Astrocyte (in vitro differentiated cells and primary cell): ENCODE measurements at regions not wholly inside any gene's neighbourhood (a gene's known extent, or its start where the extent isn't known, plus 50 kb on each side); places are given as distances from the start of the nearest gene placed in this dataset.
A peak's percentile ranks its signal among the peaks of the same experiment; 100 is the strongest.

Experiments used
- DNase-seq: peaks from one replicate; pipeline ENCODE4 v3.0.0-alpha.2; 2010; ENCODE audit warnings: low read depth
- FAIRE-seq: peaks from 2 replicates; lab custom pipeline; 2011; peaks lifted over from hg19 to GRCh38; lab: Jason Lieb, UNC
- H2AFZ ChIP-seq: 2 replicates; pipeline ENCODE4 v1.6.0; 2012; ENCODE audit warnings: low read depth, low read length, inconsistent platforms
- H3K27ac ChIP-seq: 2 replicates; pipeline ENCODE4 v1.5.1; 2011; ENCODE audit warnings: low read depth, low read length, inconsistent platforms
- H3K27me3 ChIP-seq: 2 replicates; pipeline ENCODE4 v1.6.0; 2011; ENCODE audit warnings: low read length, inconsistent platforms; ENCODE audit not compliant: insufficient read depth
- H3K36me3 ChIP-seq: 2 replicates; pipeline ENCODE4 v1.5.1; 2011; ENCODE audit warnings: low read length, inconsistent platforms; ENCODE audit not compliant: insufficient read depth
- H3K4me1 ChIP-seq: 2 replicates; pipeline ENCODE4 v1.5.1; 2011; ENCODE audit warnings: low read length, inconsistent platforms; ENCODE audit not compliant: insufficient read depth
- H3K4me2 ChIP-seq: 2 replicates; pipeline ENCODE4 v1.6.0; 2012; ENCODE audit warnings: low read length, inconsistent platforms
- H3K4me3 ChIP-seq: 2 replicates; pipeline ENCODE4 v1.5.1; 2011; ENCODE audit warnings: low read depth, mild to moderate bottlenecking, low read length, inconsistent platforms; ENCODE audit not compliant: insufficient read depth
- H3K79me2 ChIP-seq: 2 replicates; pipeline ENCODE4 v1.6.0; 2012; ENCODE audit warnings: mild to moderate bottlenecking, low read length, inconsistent platforms; ENCODE audit not compliant: insufficient read depth
- H3K9ac ChIP-seq: 2 replicates; pipeline ENCODE4 v1.6.0; 2012; ENCODE audit warnings: mild to moderate bottlenecking, low read length, inconsistent platforms
- H3K9me3 ChIP-seq: 2 replicates; pipeline ENCODE4 v1.5.1; 2012; ENCODE audit warnings: low read depth, mild to moderate bottlenecking, low read length, inconsistent platforms; ENCODE audit not compliant: insufficient read depth
- H4K20me1 ChIP-seq: 2 replicates; pipeline ENCODE4 v1.6.0; 2012; ENCODE audit warnings: low read length, inconsistent platforms; ENCODE audit not compliant: insufficient read depth
- H3K27ac Mint-ChIP-seq: one replicate; pipeline ENCODE4 v1.8.0; 2021; ENCODE audit warnings: mild to moderate bottlenecking, mixed read lengths; ENCODE audit not compliant: unreplicated experiment
- H3K27me3 Mint-ChIP-seq: one replicate; pipeline ENCODE4 v1.8.0; 2021; ENCODE audit warnings: low read depth, mixed read lengths; ENCODE audit not compliant: unreplicated experiment
- H3K36me3 Mint-ChIP-seq: one replicate; pipeline ENCODE4 v1.8.0; 2021; ENCODE audit warnings: low read depth, mixed read lengths; ENCODE audit not compliant: unreplicated experiment
- H3K4me1 Mint-ChIP-seq: one replicate; pipeline ENCODE4 v1.8.0; 2021; ENCODE audit warnings: low read depth, mixed read lengths; ENCODE audit not compliant: unreplicated experiment
- H3K4me3 Mint-ChIP-seq: one replicate; pipeline ENCODE4 v1.8.0; 2021; ENCODE audit warnings: mild to moderate bottlenecking, moderate library complexity, mixed read lengths; ENCODE audit not compliant: unreplicated experiment
- H3K9me3 Mint-ChIP-seq: one replicate; pipeline ENCODE4 v1.8.0; 2021; ENCODE audit warnings: mild to moderate bottlenecking, mixed read lengths; ENCODE audit not compliant: unreplicated experiment
- EZH2 ChIP-seq: IDR thresholded peaks from 2 replicates; pipeline ENCODE4 v1.6.1; 2012; ENCODE audit warnings: mild to moderate bottlenecking, low read length, inconsistent platforms; ENCODE audit not compliant: insufficient read depth
- TF ChIP-seq, protein P1 (sequence below): IDR thresholded peaks from 2 replicates; pipeline ENCODE4 v1.5.1; 2011; ENCODE audit warnings: low read depth, mild to moderate bottlenecking, inconsistent platforms, low read length, moderate library complexity; ENCODE audit not compliant: insufficient read depth

DNA sequence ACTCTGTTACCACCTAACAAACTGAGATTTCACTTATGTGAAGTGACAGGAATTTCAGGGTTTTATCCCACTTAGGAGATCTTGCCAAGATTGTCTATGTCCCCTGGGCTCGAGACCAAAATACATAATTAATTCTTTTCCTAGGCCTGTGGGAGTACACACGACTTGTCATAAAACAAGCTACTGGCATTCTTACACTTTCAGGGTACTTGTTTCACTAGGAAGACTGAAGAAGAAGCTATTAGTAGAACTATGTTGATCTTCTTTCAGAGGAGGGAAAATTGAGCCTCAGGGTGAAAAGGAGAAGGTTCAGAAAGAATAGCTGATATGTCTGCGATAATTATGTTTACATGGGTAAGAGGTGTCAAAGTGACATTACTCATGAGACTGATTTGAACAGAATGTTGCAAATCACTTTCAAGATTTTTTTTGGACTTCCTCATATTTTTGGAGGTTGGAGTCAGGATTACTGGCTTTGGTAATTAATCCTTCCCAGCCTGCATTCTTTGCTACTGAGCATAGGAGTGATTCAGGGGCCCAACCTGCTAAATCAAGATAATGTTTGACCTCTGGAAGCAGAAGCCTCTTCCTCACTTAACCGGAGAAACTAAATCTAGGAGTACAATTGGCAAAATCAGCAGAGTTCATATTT is 240.0 kb upstream of the NT5C1B start:
- H3K36me3 ChIP-seq, result no peaks in the 10 kb centered on the region
- no peak overlapping the region for H3K4me3 ChIP-seq
- Mint-ChIP-seq H3K27ac (peak overlapping the region; percentile 76), H3K4me3 (peak overlapping the region; percentile 52), H3K9me3 (no peaks in the 10 kb centered on the region), H3K27me3 (no peaks in the 10 kb centered on the region), H3K36me3 (no peaks in the 10 kb centered on the region), H3K4me1 (peaks cover 18% of the 10 kb centered on the region)
- no peaks in the 10 kb centered on the region for H3K27me3 ChIP-seq
- no peaks in the 10 kb centered on the region for H4K20me1 ChIP-seq
- TF ChIP-seq EZH2, result no peak
- TF ChIP-seq, protein P1, sequence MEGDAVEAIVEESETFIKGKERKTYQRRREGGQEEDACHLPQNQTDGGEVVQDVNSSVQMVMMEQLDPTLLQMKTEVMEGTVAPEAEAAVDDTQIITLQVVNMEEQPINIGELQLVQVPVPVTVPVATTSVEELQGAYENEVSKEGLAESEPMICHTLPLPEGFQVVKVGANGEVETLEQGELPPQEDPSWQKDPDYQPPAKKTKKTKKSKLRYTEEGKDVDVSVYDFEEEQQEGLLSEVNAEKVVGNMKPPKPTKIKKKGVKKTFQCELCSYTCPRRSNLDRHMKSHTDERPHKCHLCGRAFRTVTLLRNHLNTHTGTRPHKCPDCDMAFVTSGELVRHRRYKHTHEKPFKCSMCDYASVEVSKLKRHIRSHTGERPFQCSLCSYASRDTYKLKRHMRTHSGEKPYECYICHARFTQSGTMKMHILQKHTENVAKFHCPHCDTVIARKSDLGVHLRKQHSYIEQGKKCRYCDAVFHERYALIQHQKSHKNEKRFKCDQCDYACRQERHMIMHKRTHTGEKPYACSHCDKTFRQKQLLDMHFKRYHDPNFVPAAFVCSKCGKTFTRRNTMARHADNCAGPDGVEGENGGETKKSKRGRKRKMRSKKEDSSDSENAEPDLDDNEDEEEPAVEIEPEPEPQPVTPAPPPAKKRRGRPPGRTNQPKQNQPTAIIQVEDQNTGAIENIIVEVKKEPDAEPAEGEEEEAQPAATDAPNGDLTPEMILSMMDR, result no peak
- H3K79me2 ChIP-seq, result no peaks in the 10 kb centered on the region
- peak overlapping the region; percentile 35 for H3K27ac ChIP-seq
- peak; percentile 83 for FAIRE-seq
- no peaks in the 10 kb centered on the region for H3K9me3 ChIP-seq
- DNase-seq, result peak; percentile 91
- H2AFZ ChIP-seq, result no peak overlapping the region
- peaks cover 26% of the 10 kb centered on the region for H3K4me1 ChIP-seq
- H3K9ac ChIP-seq, result no peak overlapping the region
- peak overlapping the region; percentile 39 for H3K4me2 ChIP-seq

DNA sequence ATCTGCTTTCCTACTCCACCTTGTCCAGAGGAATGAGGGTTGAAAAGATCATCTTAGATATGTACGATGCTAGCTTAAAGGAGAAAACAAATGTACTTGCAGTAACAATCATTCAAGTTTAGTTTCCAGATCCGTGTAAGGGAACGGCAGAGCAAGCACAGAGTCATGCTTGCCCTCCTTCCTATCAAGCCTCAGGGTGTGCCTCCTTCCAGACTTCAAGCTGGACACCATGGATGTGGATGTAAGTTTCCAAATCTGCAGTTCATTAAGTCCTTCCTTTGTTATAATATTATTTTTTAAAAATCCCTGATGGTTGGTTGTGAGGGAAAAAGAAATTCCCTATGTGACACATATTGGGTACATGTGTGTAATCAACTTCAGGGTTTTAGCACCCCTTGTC is 238.9 kb upstream of the NT5C1B start:
- Histone ChIP-seq H3K4me3 (no peak overlapping the region), H3K27ac (no peak overlapping the region), H3K27me3 (no peaks in the 10 kb centered on the region), H4K20me1 (no peaks in the 10 kb centered on the region), H3K4me2 (no peak overlapping the region), H3K36me3 (no peaks in the 10 kb centered on the region), H3K9ac (no peak overlapping the region), H3K9me3 (no peaks in the 10 kb centered on the region), H3K79me2 (no peaks in the 10 kb centered on the region), H3K4me1 (peaks cover 20% of the 10 kb centered on the region), H2AFZ (no peak overlapping the region)
- no peak overlapping the region for H3K4me3 Mint-ChIP-seq
- H3K9me3 Mint-ChIP-seq, result no peaks in the 10 kb centered on the region
- H3K27me3 Mint-ChIP-seq, result no peaks in the 10 kb centered on the region
- FAIRE-seq (no peak), DNase-seq (no peak)
- H3K4me1 Mint-ChIP-seq, result peaks cover 18% of the 10 kb centered on the region
- no peaks in the 10 kb centered on the region for H3K36me3 Mint-ChIP-seq
- H3K27ac Mint-ChIP-seq, result no peak overlapping the region
- TF ChIP-seq, protein P1, result no peak
- no peak for TF ChIP-seq EZH2

DNA sequence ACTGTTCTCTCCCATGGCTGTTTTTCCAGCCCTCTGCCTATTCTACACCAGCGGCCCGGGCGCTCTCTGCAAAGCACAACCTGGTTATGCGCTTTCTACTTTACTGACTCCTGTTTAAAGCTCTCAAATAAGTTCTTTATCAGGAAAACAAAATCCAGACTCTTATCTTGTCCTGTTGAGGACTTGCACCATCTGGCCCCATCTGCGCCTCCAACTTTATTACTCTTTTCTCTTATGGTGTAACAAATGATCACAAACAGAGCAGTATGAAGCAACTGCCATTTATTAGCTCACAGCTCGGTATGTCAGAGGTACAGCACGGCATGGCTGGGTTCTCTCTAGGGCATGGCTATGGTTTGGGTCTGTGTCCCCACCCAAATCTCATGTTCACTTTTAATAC is 236.5 kb upstream of the NT5C1B start:
- Histone ChIP-seq H3K27ac (no peak overlapping the region), H3K9me3 (no peaks in the 10 kb centered on the region), H3K27me3 (no peaks in the 10 kb centered on the region), H3K79me2 (no peaks in the 10 kb centered on the region), H3K4me2 (no peak overlapping the region), H2AFZ (no peak overlapping the region), H3K9ac (no peak overlapping the region), H3K4me3 (no peak overlapping the region), H3K4me1 (peaks cover 9% of the 10 kb centered on the region), H4K20me1 (no peaks in the 10 kb centered on the region), H3K36me3 (no peaks in the 10 kb centered on the region)
- Mint-ChIP-seq H3K9me3 (peaks cover 2% of the 10 kb centered on the region), H3K27me3 (no peaks in the 10 kb centered on the region), H3K4me3 (no peak overlapping the region), H3K27ac (no peak overlapping the region), H3K4me1 (peaks cover 16% of the 10 kb centered on the region), H3K36me3 (no peaks in the 10 kb centered on the region)
- DNase-seq (no peak), FAIRE-seq (no peak)
- TF ChIP-seq, protein P1, result no peak
- TF ChIP-seq EZH2, result no peak
